ENCODE measurements at regions not wholly inside any gene's neighbourhood (a gene's known extent, or its start where the extent isn't known, plus 50 kb on each side); places are given as distances from the start of the nearest gene placed in this dataset.

DNA sequence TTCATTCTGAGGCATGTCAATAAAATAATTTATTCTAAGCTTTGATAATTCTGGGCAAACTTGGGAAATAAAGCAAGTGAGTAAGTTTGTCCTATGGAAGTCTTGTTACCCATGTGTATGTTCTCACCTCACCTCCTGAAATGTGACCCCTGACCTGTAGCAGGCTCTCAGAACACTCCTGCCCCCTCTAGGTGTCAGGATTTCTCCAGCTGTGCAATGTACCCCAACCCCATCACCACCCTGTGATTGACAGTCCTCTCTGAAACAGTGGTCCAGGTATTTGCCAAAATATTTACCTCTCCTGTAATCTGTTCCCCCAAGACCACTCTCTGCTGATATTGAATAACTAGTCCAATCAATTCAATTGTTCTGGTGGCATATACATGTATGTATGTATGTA lies 122.6 kb upstream of the PTER start:
- TF ChIP-seq POLR2A (IDR thresholded peaks at IDR 0.05) (no peak), CTCF (IDR thresholded peaks at IDR 0.05) (no peak), POLR2AphosphoS5 (IDR thresholded peaks at IDR 0.05) (no peak)

Measured in breast epithelium (tissue), 3 donors.